ENCODE measurements at regions not wholly inside any gene's neighbourhood (a gene's known extent, or its start where the extent isn't known, plus 50 kb on each side); places are given as distances from the start of the nearest gene placed in this dataset.

DNA sequence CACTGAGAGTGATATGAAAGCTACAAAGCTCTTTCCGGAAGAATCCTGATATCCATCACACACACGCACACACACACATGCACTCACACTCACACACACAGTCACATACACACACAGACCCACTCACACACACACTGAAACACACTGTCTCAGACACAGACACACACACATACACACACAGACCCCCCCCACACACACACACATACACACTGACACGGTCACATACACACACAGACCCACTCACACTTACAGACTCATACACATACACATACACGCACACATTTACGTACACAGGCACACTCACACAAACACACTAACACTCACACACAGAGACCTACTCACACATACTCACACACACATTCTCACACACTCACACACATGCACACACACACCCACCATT is 58.6 kb downstream of the LIG4 start:
- DNase-seq, result no peak

DNA sequence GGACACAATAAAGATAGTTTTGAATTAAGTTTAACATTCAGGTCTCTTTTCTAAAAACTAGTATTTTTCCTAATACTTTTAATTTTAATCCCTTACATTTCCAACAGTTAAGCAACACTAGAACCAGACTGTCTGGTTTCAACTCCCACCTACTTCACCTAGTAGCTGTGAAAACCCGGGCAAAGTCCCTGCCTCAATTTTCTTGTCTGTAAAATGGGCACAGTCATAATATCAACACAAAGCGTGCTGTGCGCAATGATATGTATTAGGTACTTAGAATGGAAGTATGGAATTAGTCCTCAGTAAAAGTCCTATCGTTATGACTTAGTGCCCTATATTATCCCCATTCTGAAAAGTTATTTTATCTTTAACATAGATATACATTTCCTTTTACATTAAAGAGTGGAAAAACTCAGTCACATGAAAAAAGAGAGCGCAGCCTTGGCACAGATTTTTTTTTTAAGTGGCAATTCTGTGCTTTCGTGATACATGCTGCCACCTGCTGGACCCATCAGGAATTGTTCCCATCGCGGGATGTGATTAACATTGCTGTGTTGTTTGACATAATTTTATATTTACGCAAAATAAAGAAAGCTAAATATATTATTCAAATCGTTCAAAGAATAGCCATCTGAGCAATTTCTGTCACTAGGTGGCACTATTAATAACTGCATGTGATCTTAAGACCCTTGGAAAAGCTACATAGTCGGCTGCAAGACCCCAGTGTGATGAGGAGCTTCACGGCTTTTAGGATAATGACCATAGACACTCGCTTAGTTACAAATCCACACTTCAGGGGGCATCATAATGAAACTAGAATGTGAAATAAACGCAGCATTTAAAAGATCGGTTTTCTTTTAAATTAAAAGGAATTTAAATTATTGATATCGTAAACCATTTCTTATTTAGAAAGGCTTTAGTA is 59.9 kb downstream of the LIG4 start:
- DNase-seq, result peak; percentile 33

- DNase-seq, result peak; percentile 54
Observed at GRCh38 chr13:108154421-108154858, 60.9 kb downstream of the LIG4 start.

DNA sequence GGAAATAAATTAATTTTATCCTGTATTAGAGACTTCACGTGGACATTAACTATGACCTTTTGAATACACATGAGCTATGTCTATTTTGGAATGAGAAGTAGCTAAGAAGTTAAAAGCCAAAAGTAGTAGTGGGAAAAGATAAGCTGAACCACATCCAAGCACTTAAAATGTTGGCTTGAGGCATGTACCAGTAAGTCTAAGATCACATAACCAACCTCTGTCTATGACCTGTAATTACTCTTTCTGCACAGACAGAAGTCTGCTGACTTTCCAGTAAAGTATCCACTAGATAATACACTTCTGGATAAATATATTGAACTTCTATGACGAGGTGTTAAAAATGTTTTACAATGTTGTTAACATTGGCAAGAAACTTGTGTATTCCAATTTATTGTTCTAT is 68.7 kb downstream of the LIG4 start:
- DNase-seq, result no peak

GRCh38 chr13:108142702-108143436 is 72.5 kb downstream of the LIG4 start:
- DNase-seq, result no peak

DNA sequence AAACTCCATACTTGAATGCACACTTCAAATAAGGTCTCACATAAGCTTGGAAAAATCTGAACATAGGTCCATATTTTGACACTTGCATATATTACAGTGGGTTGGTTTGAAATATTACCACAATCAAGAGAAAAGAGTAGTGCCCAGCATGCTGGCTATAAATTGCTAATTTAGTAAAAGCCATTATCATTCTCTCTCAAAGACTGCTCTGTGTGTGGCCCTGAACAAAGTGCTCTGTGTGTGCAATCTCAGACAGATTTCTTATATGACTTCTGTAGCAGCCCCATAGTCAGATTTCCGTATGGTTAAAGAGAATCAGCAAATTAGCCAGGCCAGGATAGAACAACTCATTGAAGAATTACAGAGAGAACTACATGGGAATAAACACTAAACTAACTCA is 78.2 kb downstream of the LIG4 start:
- no peak for DNase-seq

DNA sequence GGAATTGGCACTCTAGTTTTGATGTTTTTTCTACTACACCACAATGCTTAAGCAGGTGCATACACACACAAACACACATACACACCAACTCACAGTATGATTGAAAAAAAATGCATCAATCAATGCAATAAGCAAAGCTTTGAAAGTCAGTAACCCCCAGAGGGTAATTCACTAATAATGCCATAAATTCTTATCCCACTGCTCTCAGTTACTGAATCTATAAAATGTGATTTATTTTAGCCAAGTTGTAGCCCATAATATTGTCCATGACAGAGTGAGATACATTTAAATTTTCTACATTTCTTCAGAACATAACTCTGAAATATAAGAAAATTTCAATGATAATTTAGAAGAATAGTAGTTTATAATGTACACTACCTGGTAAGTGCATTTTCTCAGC is 87.9 kb downstream of the LIG4 start:
- no peak for DNase-seq

GRCh38 chr13:108126056-108126455 is 89.3 kb downstream of the LIG4 start:
- no peak for DNase-seq

- no peak for DNase-seq
Observed at GRCh38 chr13:108121406-108121805, 93.9 kb downstream of the LIG4 start.

DNA sequence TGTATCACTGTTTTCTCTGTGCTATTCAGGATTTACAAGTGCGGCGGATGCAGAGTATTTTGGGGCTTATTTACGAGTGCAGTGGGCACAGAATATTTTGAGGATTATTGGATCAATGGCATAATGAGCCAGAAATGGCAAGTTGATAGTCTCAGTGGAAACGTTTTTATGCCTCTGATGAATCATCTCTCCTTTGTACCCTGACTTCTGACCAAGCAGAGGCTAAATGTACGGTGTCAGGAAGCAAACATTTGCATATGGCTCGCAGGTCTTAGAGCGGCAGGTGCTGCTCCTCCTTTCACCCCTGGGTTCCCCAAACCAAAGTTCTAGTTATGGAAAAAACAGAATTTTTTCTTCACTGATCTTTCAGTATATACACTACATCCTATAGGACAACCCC is 94.5 kb downstream of the LIG4 start:
- DNase-seq, result no peak

GRCh38 chr13:108120302-108120701 is 95.0 kb downstream of the LIG4 start:
- DNase-seq, result no peak

- DNase-seq, result no peak
Observed at GRCh38 chr13:108115738-108116137, 99.6 kb downstream of the LIG4 start.

DNA sequence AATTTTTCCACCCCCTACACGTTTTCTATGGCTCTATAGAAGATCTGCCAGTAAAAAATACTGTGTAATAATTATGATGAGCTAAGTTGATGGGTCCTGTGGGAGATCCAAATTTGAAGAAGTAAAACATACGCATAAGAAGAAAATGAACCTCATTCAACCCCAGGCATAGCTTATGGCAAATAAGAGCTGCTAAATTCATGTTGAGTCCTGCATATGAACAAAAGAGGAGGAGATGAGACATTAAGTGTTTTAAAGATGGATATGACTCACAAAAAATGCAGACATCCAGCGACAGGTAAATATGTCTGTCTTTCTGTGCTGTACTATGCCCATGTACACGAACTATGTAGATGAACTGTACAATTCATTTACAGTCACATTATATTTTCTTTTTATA is 101.9 kb downstream of the LIG4 start:
- peak; percentile 28 for DNase-seq

DNA sequence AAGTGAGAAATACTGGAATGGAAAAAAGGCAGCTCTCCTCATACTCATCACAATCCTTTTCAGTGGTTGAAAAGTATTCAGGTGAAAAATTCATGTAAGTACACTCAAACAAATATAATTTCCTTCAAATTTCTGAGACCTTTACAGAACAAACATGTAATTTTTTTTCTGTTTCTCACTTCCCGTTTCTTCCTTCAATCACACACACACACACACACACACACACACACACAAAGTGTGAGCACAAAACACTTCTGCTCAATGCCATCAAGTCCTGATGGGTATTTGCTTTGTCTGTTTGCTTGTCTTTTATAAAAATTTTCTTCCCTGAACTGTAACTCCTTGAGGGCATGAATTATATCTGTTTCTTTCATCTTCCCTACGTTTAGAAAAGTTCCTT is 110.6 kb downstream of the LIG4 start:
- no peak for DNase-seq

DNA sequence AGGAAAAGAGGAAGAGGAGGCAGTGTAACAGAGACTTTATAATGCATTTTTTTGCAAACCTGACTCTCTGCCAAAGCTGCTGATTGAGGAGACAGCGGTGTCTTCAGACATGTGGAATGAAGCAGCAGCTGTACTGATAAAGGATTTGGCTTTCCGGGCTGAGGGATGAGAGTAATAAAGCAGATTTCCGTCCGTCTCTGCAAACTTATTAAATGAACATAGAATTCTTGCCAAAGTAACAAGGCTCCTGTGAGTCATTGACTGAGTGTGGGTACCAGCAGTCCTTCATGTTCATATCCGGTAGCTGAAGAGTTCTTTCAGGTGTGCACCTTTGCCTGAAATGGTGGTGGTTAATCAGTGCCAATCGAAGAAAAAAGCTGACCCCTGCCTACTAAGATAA is 112.6 kb downstream of the LIG4 start:
- DNase-seq, result no peak

GRCh38 chr13:108096301-108096915 is 118.9 kb downstream of the LIG4 start:
- no peak for DNase-seq

DNA sequence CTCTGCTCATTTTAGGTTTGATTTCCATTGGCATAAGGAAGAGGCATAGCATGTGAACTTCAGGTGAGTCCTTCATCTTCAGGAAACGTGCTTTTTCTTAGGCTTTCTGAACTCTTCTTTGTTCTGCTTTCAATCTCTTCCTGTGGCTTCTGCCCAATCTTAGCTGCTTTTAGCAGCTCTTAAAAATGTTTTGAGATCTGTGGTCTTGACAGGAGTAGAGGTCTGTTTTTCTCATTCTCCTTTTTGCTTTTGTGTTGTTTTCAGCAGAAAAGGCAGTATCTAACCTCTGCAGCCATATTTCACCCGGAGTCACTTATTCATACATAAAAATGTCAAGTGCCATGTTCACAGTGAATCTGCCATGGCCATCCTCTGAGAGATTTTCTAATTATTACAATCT is 120.3 kb downstream of the LIG4 start:
- DNase-seq, result no peak

- DNase-seq, result no peak
Observed at GRCh38 chr13:108093616-108094015, 121.7 kb downstream of the LIG4 start.

DNA sequence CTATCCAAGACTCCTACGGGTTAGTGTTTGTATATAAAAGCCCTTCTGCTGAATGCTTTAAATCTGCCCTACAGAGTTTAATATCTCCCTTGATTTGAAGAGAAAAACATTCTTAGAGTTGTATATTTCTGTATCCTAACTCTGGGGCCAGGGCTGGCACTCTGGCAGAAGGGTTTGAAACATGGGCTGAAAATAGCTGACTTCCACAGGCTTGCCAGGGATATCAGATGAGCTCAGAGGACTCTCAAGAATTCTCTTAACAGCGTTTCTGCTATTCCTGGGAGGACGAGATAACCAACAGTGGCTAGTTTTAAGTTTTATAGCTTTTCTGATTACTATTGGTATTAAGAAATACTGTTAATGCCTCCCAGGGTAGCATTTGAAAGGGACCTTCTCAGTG is 127.5 kb downstream of the LIG4 start:
- no peak for DNase-seq

DNA sequence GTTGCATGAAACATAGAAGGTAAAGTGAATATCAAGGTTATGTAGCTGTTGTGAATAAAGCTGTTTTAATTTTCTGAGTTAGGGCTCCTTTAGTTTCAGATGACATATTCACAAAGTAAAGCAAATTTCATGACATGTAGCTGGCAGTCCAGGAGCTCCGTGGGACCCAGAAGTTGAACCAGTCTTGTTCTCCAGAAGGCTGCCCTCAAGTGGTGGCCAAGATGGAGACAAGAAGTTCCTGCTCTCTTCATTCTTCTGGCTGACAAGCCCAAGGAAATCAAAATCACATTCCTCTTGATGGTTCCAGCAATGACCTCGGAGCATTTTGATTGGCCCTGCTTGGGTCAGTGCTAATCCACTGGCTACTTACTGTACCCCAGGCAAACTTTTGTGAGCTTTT is 128.7 kb downstream of the LIG4 start:
- DNase-seq, result no peak

GRCh38 chr13:108084840-108085239 is 130.5 kb downstream of the LIG4 start:
- DNase-seq, result no peak

- no peak for DNase-seq
Observed at GRCh38 chr13:108083056-108083455, 132.3 kb downstream of the LIG4 start.

DNA sequence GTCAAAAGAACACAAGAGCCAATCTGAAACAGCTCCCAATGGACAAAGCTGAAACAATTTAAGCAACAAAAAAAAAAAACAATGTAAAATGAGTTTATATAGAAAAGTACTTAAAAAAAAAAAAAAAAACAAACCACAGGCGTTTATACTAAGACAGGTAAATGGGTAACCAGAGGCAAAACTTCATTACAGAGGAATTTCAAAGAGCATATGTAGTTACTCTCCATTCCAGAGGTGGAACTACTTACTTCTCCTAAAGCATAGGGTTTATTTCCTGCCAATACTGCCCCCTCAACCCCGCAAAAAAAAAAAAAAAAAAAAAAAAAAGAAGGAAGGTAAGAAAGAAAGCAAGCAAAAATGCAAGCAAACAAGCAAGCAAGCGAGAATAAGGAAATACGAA is 132.9 kb downstream of the LIG4 start:
- DNase-seq, result no peak

DNA sequence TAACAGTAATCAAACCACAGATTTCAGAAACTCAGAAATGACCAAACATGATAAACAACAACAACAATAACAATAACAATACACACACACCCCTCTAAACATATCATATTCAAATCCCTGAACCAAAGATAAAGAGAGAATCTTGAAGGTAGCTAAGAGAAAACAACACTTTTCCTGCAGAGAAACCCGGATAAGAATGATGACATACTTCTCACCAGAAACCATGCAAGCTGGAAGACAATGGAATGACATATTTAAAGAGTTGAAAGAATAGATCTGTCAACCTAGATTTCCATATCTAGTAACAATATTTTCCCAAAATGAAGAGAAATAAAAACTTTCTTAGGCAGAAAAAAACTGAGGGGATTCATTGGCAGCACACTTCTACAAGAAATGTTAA is 138.1 kb downstream of the LIG4 start:
- no peak for DNase-seq

Data from NCI-H187 treated with DMSO at 0.1 percent for 48 hours (cell line).